Loucy (cell line): ENCODE measurements at regions not wholly inside any gene's neighbourhood (a gene's known extent, or its start where the extent isn't known, plus 50 kb on each side); places are given as distances from the start of the nearest gene placed in this dataset.

Experiments
- H2AFZ ChIP-seq: fragments of 200-600 bp; sonication (generic); 2 replicates; pipeline ENCODE4 v1.6.0; 2016; ENCODE audit warnings: antibody characterized with exemption, mild to moderate bottlenecking, low read length, moderate library complexity
- H3F3A ChIP-seq: fragments of 200-600 bp; 2 replicates; pipeline ENCODE4 v1.6.0; 2016; ENCODE audit warnings: antibody characterized with exemption, low read depth, mild to moderate bottlenecking
- H3K27me3 ChIP-seq: fragments of 200-600 bp; sonication (generic); 2 replicates; pipeline ENCODE4 v1.6.1; 2014; ENCODE audit warnings: low read length, mild to moderate bottlenecking; ENCODE audit not compliant: insufficient read depth, poor library complexity, severe bottlenecking
- H3K36me3 ChIP-seq: fragments of 200-600 bp; sonication (generic); 2 replicates; pipeline ENCODE4 v1.6.1; 2016; ENCODE audit warnings: low read length; ENCODE audit not compliant: insufficient read depth
- H3K4me1 ChIP-seq: fragments of 200-600 bp; sonication (generic); 2 replicates; pipeline ENCODE4 v1.5.1; 2014; ENCODE audit warnings: low read length, mild to moderate bottlenecking; ENCODE audit not compliant: insufficient read depth, poor library complexity, severe bottlenecking
- H3K4me2 ChIP-seq: fragments of 200-600 bp; sonication (generic); 2 replicates; pipeline ENCODE4 v1.6.0; 2014; ENCODE audit warnings: antibody characterized with exemption, low read length, low read depth, mild to moderate bottlenecking; ENCODE audit not compliant: poor library complexity, severe bottlenecking
- H3K4me3 ChIP-seq: fragments of 200-600 bp; sonication (generic); 2 replicates; pipeline ENCODE4 v1.5.1; 2014; ENCODE audit warnings: low read length, mild to moderate bottlenecking, mixed read lengths; ENCODE audit not compliant: poor library complexity, severe bottlenecking
- H3K79me2 ChIP-seq: fragments of 200-600 bp; sonication (generic); 2 replicates; pipeline ENCODE4 v1.6.1; 2014; ENCODE audit warnings: low read length; ENCODE audit not compliant: insufficient read depth
- H3K9ac ChIP-seq: fragments of 200-600 bp; sonication (generic); 2 replicates; pipeline ENCODE4 v1.6.0; 2014; ENCODE audit warnings: mild to moderate bottlenecking, low read depth, low read length, moderate library complexity; ENCODE audit not compliant: poor library complexity, severe bottlenecking
- H3K9me2 ChIP-seq: fragments of 200-600 bp; sonication (generic); replicated peaks from 2 replicates; pipeline ENCODE4 v1.6.1; 2016; ENCODE audit warnings: low read depth, low read length, mixed read lengths
- H3K9me3 ChIP-seq: fragments of 200-600 bp; sonication (generic); 2 replicates; pipeline ENCODE4 v1.6.1; 2014; ENCODE audit warnings: mild to moderate bottlenecking, antibody characterized with exemption, low read length, low read depth; ENCODE audit not compliant: insufficient read depth
- H4K20me1 ChIP-seq: fragments of 200-600 bp; sonication (generic); 2 replicates; pipeline ENCODE4 v1.6.0; 2014; ENCODE audit warnings: antibody characterized with exemption, low read length, mild to moderate bottlenecking; ENCODE audit not compliant: insufficient read depth, poor library complexity, severe bottlenecking
- EZH2phosphoT487 ChIP-seq: fragments of 200-600 bp; IDR thresholded peaks from 2 replicates; pipeline ENCODE4 v1.6.1; 2018; ENCODE audit warnings: antibody characterized with exemption, mild to moderate bottlenecking, moderate library complexity, borderline replicate concordance
- TF ChIP-seq, protein P1 (sequence below): fragments of 200-600 bp; sonication (generic); conservative IDR thresholded peaks from 2 replicates; pipeline ENCODE4 v1.5.1; 2014; ENCODE audit warnings: mild to moderate bottlenecking, antibody characterized with exemption, low read length

DNA sequence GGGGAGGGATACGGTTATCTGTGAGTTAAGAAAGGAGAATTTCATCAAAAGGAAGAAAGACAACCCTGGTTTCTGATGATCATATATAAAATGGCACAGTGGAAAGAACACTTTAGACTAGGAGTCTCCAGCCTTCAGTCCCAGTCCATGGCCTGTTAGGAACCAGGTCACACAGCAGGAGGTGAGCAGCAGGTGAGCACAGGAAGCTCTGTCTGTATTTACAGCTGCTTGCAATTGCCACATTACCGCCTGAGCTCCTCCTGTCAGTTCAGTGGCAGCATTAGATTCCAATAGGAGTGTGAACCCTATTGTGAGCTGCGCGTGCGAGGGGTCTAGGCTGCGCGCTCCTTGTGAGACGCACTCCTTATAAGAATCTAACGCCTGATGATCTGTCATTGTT is 137.9 kb downstream of the BTG1 start:
- H4K20me1 ChIP-seq = no peaks in the 10 kb centered on the region
- H3K4me1 ChIP-seq = no peaks in the 10 kb centered on the region
- H3F3A ChIP-seq = no peaks in the 10 kb centered on the region
- no peaks in the 10 kb centered on the region for H3K9me2 ChIP-seq
- no peak overlapping the region for H3K4me2 ChIP-seq
- no peak for TF ChIP-seq EZH2phosphoT487
- TF ChIP-seq, protein P1, sequence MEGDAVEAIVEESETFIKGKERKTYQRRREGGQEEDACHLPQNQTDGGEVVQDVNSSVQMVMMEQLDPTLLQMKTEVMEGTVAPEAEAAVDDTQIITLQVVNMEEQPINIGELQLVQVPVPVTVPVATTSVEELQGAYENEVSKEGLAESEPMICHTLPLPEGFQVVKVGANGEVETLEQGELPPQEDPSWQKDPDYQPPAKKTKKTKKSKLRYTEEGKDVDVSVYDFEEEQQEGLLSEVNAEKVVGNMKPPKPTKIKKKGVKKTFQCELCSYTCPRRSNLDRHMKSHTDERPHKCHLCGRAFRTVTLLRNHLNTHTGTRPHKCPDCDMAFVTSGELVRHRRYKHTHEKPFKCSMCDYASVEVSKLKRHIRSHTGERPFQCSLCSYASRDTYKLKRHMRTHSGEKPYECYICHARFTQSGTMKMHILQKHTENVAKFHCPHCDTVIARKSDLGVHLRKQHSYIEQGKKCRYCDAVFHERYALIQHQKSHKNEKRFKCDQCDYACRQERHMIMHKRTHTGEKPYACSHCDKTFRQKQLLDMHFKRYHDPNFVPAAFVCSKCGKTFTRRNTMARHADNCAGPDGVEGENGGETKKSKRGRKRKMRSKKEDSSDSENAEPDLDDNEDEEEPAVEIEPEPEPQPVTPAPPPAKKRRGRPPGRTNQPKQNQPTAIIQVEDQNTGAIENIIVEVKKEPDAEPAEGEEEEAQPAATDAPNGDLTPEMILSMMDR = 0 out of 2 replicates have a peak, but pooled peaks have one; percentile 9
- no peaks in the 10 kb centered on the region for H3K79me2 ChIP-seq
- no peaks in the 10 kb centered on the region for H3K27me3 ChIP-seq
- H3K9ac ChIP-seq = no peak overlapping the region
- H3K4me3 ChIP-seq = no peak overlapping the region
- no peaks in the 10 kb centered on the region for H3K36me3 ChIP-seq
- no peaks in the 10 kb centered on the region for H3K9me3 ChIP-seq
- no peak overlapping the region for H2AFZ ChIP-seq

DNA sequence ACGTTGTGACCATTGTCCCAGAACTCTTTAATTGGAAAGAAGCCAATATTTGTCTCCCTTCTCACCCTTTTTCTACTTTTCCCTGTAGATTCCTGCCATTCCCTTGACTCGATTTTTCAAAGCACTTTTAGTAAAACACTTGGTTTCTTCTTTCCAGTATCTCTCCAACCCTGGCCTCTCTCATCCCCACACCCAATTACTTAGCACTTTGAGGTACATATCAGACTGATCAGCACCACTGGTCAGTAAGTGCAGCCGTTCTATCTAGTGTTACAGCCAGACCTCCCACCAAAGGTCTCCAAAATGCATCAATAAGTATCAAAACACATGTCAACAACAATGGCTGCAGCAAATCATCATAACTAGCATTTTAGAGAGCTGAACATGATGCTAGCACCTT is 141.9 kb downstream of the BTG1 start:
- Histone ChIP-seq H3K9me2 (no peaks in the 10 kb centered on the region), H3K4me2 (no peak overlapping the region), H3K27me3 (no peaks in the 10 kb centered on the region), H3F3A (no peaks in the 10 kb centered on the region), H3K79me2 (no peaks in the 10 kb centered on the region), H3K9me3 (no peaks in the 10 kb centered on the region), H3K36me3 (no peaks in the 10 kb centered on the region), H3K4me3 (no peak overlapping the region), H2AFZ (no peak overlapping the region), H3K9ac (no peak overlapping the region), H4K20me1 (no peaks in the 10 kb centered on the region), H3K4me1 (no peaks in the 10 kb centered on the region)
- TF ChIP-seq, protein P1 = no peak
- no peak for TF ChIP-seq EZH2phosphoT487

DNA sequence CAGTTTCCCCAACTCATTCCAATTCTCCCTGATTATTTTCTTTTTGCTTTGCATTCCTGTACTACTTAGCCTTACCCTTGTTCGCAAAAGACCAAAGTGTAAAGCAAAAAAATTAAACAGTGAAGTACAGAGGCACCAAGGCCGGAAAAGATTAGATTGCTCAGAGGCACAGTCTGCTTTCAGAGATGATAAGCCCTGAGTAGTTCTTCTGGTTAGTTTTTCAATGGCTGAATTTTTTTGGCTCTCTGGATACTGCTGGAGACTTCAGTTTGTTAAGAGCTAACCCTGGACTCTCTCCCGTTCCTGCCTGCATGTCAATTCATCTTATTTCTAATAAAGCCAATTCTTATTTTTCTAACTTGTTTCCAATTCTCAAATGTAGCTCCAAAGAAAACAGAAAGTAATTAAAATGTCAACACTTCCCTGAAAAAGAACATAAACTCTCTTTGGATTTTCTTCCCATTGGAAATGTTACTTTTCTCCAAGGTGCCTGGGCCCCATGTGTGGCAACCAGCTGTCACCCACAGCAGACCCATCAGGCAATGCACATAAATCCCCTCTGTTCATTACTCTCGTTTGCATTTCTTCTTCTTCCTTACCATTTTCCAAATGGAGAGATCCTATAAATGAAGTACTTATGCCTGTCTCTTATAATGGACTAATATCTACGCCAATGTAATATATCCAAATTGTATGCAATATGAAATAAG is 142.8 kb downstream of the BTG1 start:
- Histone ChIP-seq H3K9ac (no peak overlapping the region), H3K9me3 (no peaks in the 10 kb centered on the region), H3K4me2 (no peak overlapping the region), H3K9me2 (no peaks in the 10 kb centered on the region), H3F3A (no peaks in the 10 kb centered on the region), H2AFZ (no peak overlapping the region), H3K4me1 (no peaks in the 10 kb centered on the region), H3K79me2 (no peaks in the 10 kb centered on the region), H3K4me3 (no peak overlapping the region), H3K27me3 (no peaks in the 10 kb centered on the region), H3K36me3 (no peaks in the 10 kb centered on the region), H4K20me1 (no peaks in the 10 kb centered on the region)
- TF ChIP-seq EZH2phosphoT487 = no peak
- TF ChIP-seq, protein P1 = no peak
